Liver (tissue), 8 donors: ENCODE measurements at regions not wholly inside any gene's neighbourhood (a gene's known extent, or its start where the extent isn't known, plus 50 kb on each side); places are given as distances from the start of the nearest gene placed in this dataset.

Experiments used
- DNase-seq: peaks from one replicate; pipeline ENCODE4 v3.0.0-alpha.2; 2017; ENCODE audit warnings: low spot score
- H3K27ac ChIP-seq, 2 donors: one replicate each; pipeline ENCODE4 v1.7.0; 2013; ENCODE audit warnings: inconsistent platforms in 2 of 2, low read length in 2 of 2, control low read depth in 1 of 2, low read depth in 1 of 2, mild to moderate bottlenecking in 1 of 2
- H3K27me3 ChIP-seq, 4 donors: one replicate each; pipeline versions ENCODE4 v1.6.1 to v1.7.0; 2013; ENCODE audit warnings: low read length in 3 of 4, inconsistent platforms in 1 of 4, mild to moderate bottlenecking in 1 of 4, moderate library complexity in 1 of 4; ENCODE audit not compliant: control insufficient read depth in 4 of 4, insufficient read depth in 4 of 4
- H3K36me3 ChIP-seq, 4 donors: one replicate each; pipeline versions ENCODE4 v1.6.1 to v1.7.0; 2013; ENCODE audit warnings: low read length in 3 of 4, mild to moderate bottlenecking in 3 of 4, low read depth in 1 of 4, moderate library complexity in 1 of 4; ENCODE audit not compliant: control insufficient read depth in 4 of 4, insufficient read depth in 3 of 4
- H3K4me1 ChIP-seq, 4 donors: one replicate each; pipeline versions ENCODE4 v1.6.1 to v1.7.0; 2013; ENCODE audit warnings: low read length in 3 of 4, mild to moderate bottlenecking in 3 of 4, moderate library complexity in 1 of 4; ENCODE audit not compliant: control insufficient read depth in 4 of 4, insufficient read depth in 4 of 4
- H3K4me3 ChIP-seq, 3 donors: one replicate each; pipeline versions ENCODE4 v1.6.1 to v1.7.0; 2013; ENCODE audit warnings: low read length in 3 of 3, control low read depth in 1 of 3, low read depth in 1 of 3, mild to moderate bottlenecking in 1 of 3
- H3K9ac ChIP-seq, 2 donors: one replicate each; pipeline ENCODE4 v1.7.0; 2013; ENCODE audit warnings: low read length in 2 of 2, mild to moderate bottlenecking in 2 of 2, moderate library complexity in 2 of 2, control low read depth in 1 of 2, low read depth in 1 of 2
- H3K9me3 ChIP-seq, 4 donors: one replicate each; pipeline versions ENCODE4 v1.6.1 to v1.7.0; 2013; ENCODE audit warnings: low read length in 3 of 4; ENCODE audit not compliant: control insufficient read depth in 4 of 4
- CTCF ChIP-seq: fragments of 150-350 bp; IDR thresholded peaks from 2 replicates; pipeline ENCODE4 v1.5.1; 2017; ENCODE audit warnings: improper control_type of control experiment, low read depth, low read length; ENCODE audit not compliant: missing input control
- EGR1 ChIP-seq, 2 donors: IDR thresholded peaks; 2 replicates each; pipeline ENCODE4 v1.6.1; 2016 to 2018; ENCODE audit warnings: antibody characterized with exemption in 2 of 2, low read depth in 2 of 2
- FOXA1 ChIP-seq: IDR thresholded peaks from 2 replicates; pipeline ENCODE4 v1.6.1; 2016; ENCODE audit warnings: antibody characterized with exemption
- FOXA2 ChIP-seq: IDR thresholded peaks from 2 replicates; pipeline ENCODE4 v1.6.1; 2016; ENCODE audit warnings: antibody characterized with exemption
- GABPA ChIP-seq, 2 donors: IDR thresholded peaks in 1 of 2; conservative IDR thresholded peaks in 1 of 2; 2 replicates each; pipeline ENCODE4 v1.6.1; 2016; ENCODE audit warnings: antibody characterized with exemption in 2 of 2, mild to moderate bottlenecking in 1 of 2, moderate library complexity in 1 of 2
- HNF4A ChIP-seq, 2 donors: conservative IDR thresholded peaks; 2 replicates each; pipeline ENCODE4 v1.6.1; 2016; ENCODE audit warnings: antibody characterized with exemption in 2 of 2, mild to moderate bottlenecking in 2 of 2
- HNF4G ChIP-seq: IDR thresholded peaks from 2 replicates; pipeline ENCODE4 v1.6.1; 2016; ENCODE audit warnings: antibody characterized with exemption
- JUND ChIP-seq, 2 donors: IDR thresholded peaks; 2 replicates each; pipeline ENCODE4 v1.6.1; 2016; ENCODE audit warnings: antibody characterized with exemption in 2 of 2
- MAX ChIP-seq: IDR thresholded peaks from 2 replicates; pipeline ENCODE4 v1.6.1; 2016; ENCODE audit warnings: antibody characterized with exemption
- NR2F2 ChIP-seq: IDR thresholded peaks from 2 replicates; pipeline ENCODE4 v1.6.1; 2016; ENCODE audit warnings: antibody characterized with exemption
- RAD21 ChIP-seq, 2 donors: IDR thresholded peaks; 2 replicates each; pipeline ENCODE4 v1.6.1; 2016; ENCODE audit warnings: antibody characterized with exemption in 2 of 2, mild to moderate bottlenecking in 2 of 2
- RXRA ChIP-seq, 2 donors: IDR thresholded peaks; 2 replicates each; pipeline ENCODE4 v1.6.1; 2017 to 2018; ENCODE audit warnings: antibody characterized with exemption in 2 of 2, mild to moderate bottlenecking in 1 of 2
- SP1 ChIP-seq: IDR thresholded peaks from 2 replicates; pipeline ENCODE4 v1.6.1; 2018; ENCODE audit warnings: antibody characterized with exemption, mild to moderate bottlenecking
- TAF1 ChIP-seq: conservative IDR thresholded peaks from 2 replicates; pipeline ENCODE4 v1.6.1; 2016; ENCODE audit warnings: antibody characterized with exemption, mild to moderate bottlenecking
- YY1 ChIP-seq: IDR thresholded peaks from 2 replicates; pipeline ENCODE4 v1.6.1; 2016; ENCODE audit warnings: antibody characterized with exemption, mild to moderate bottlenecking
- WGBS: extraction: QIAGEN DNeasy Blood & Tissue Kit; methylation state at CpG from one replicate; pipeline ENCODE4 v1.1.7; 2013; 5-methylcytosine and 5-hydroxymethylcytosine counted together
- donor health status: healthy.
- donor health status: healthy.
- donor health status: healthy.
- donor health status: healthy.
- donor health status: healthy.

GRCh38 chr4:182023469-182023868, 219.7 kb upstream of the TENM3 start:
- Histone ChIP-seq H3K9me3 (peaks cover 0 to 9% (median 1%) of the 10 kb centered on the region in 4 donors), H3K9ac (no peak overlapping the region), H3K27ac (no peak overlapping the region), H3K4me3 (no peak overlapping the region), H3K27me3 (no peaks in the 10 kb centered on the region), H3K36me3 (no peaks in the 10 kb centered on the region), H3K4me1 (no peaks in the 10 kb centered on the region)
- no peak for TF ChIP-seq MAX
- TF ChIP-seq FOXA2: no peak
- no peak for TF ChIP-seq CTCF
- TF ChIP-seq NR2F2: no peak
- TF ChIP-seq RXRA (IDR thresholded peaks at IDR 0.05): no peak
- no peak for TF ChIP-seq JUND (IDR thresholded peaks at IDR 0.05)
- TF ChIP-seq SP1: no peak
- WGBS: 66% methylated on average over 3 of the region's 3 CpGs
- no peak for DNase-seq

- Histone ChIP-seq H3K27me3 (peaks cover 0 to 5% (median 2%) of the 10 kb centered on the region in 4 donors), H3K9me3 (no peaks in the 10 kb centered on the region), H3K9ac (no peak overlapping the region), H3K27ac (no peak overlapping the region), H3K36me3 (no peaks in the 10 kb centered on the region), H3K4me1 (no peaks in the 10 kb centered on the region), H3K4me3 (no peak overlapping the region)
- DNase-seq: no peak
- TF ChIP-seq GABPA (IDR thresholded peaks at IDR 0.05 in 1 of 2, conservative IDR thresholded peaks at IDR 0.05 in 1 of 2) (no peak), HNF4A (conservative IDR thresholded peaks at IDR 0.05) (no peak), RXRA (IDR thresholded peaks at IDR 0.05) (no peak), MAX (no peak), YY1 (no peak), EGR1 (IDR thresholded peaks at IDR 0.05; ENCODE audit: low read depth in 2 of 2) (no peak), RAD21 (IDR thresholded peaks at IDR 0.05) (no peak), FOXA1 (no peak), HNF4G (no peak), CTCF (no peak)
- WGBS: 81% methylated on average over 8 of the region's 8 CpGs
Measured at GRCh38 chr4:182042945-182043344, 200.3 kb upstream of the TENM3 start.

GRCh38 chr4:182048871-182049270, 194.3 kb upstream of the TENM3 start:
- 80% methylated on average over 1 of the region's 1 CpG for WGBS
- Histone ChIP-seq H3K27me3 (no peaks in the 10 kb centered on the region), H3K4me1 (no peaks in the 10 kb centered on the region), H3K4me3 (no peak overlapping the region), H3K9ac (no peak overlapping the region), H3K36me3 (no peaks in the 10 kb centered on the region), H3K9me3 (no peaks in the 10 kb centered on the region), H3K27ac (no peak overlapping the region)
- TF ChIP-seq TAF1: no peak
- no peak for DNase-seq
